ENCODE measurements at regions not wholly inside any gene's neighbourhood (a gene's known extent, or its start where the extent isn't known, plus 50 kb on each side); places are given as distances from the start of the nearest gene placed in this dataset.

DNA sequence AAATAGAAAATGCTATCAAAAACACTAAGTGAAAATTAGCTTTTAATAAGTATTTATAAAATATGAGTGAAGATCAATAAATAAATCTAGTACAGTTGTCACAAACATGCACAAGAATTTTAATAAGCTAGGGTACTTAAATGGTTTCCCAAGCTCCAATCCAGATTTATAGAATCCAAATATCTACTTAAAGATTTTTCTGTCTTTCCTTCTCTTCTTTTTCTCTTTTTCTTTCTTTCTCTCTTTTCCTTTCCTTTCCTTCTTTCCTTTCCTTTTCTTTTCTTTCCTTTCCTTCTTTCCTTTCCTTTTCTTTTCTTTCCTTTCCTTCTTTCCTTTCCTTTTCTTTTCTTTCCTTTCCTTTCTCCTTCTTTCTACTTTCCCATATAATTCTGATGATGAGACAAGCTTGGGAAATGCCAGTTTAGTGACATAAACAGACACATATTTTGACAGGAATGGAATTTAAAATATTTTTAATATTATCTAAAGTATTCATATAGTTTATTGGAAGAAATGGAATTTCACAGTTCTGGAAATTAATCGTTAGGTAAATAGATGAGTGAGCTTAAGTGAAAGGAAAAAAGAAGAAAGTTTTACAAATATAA, 832.8 kb downstream of the NR2F1-AS1 start:
- Histone ChIP-seq H3F3A (replicated peaks; ENCODE audit: low read depth) (no peaks in the 10 kb centered on the region), H3K79me2 (replicated peaks; ENCODE audit: insufficient read depth) (no peaks in the 10 kb centered on the region), H3K27ac (ENCODE audit: low read depth) (no peak overlapping the region), H3K27me3 (ENCODE audit: insufficient read depth) (no peaks in the 10 kb centered on the region), H3K4me3 (no peak overlapping the region), H2AFZ (no peak overlapping the region), H4K20me1 (replicated peaks; ENCODE audit: insufficient read depth) (no peaks in the 10 kb centered on the region), H3K36me3 (ENCODE audit: insufficient read depth) (no peaks in the 10 kb centered on the region), H3K4me2 (no peak overlapping the region), H3K9me2 (ENCODE audit: insufficient read depth) (no peaks in the 10 kb centered on the region), H3K4me1 (ENCODE audit: insufficient read depth) (no peaks in the 10 kb centered on the region)
- TF ChIP-seq POLR2AphosphoS5 (IDR thresholded peaks at IDR 0.05; ENCODE audit: low read depth) (no peak), STAT1 (IDR thresholded peaks at IDR 0.05; ENCODE audit: unreplicated experiment) (no peak), CREB1 (CRISPR knock-in tag; IDR thresholded peaks at IDR 0.05; ENCODE audit: low read depth) (no peak), NANOG (IDR thresholded peaks at IDR 0.05; ENCODE audit: borderline replicate concordance) (no peak), EZH2phosphoT487 (IDR thresholded peaks at IDR 0.05; ENCODE audit: unreplicated experiment) (no peak), ZNF114 (CRISPR knock-in tag; IDR thresholded peaks at IDR 0.05) (no peak), ZNF331 (CRISPR knock-in tag; IDR thresholded peaks at IDR 0.05; ENCODE audit: low read depth) (no peak), EZH2 (IDR thresholded peaks at IDR 0.05; ENCODE audit: low read depth, unreplicated experiment) (no peak), JUNB (IDR thresholded peaks at IDR 0.05; ENCODE audit: unreplicated experiment) (no peak)
- TF ChIP-seq, protein P1, sequence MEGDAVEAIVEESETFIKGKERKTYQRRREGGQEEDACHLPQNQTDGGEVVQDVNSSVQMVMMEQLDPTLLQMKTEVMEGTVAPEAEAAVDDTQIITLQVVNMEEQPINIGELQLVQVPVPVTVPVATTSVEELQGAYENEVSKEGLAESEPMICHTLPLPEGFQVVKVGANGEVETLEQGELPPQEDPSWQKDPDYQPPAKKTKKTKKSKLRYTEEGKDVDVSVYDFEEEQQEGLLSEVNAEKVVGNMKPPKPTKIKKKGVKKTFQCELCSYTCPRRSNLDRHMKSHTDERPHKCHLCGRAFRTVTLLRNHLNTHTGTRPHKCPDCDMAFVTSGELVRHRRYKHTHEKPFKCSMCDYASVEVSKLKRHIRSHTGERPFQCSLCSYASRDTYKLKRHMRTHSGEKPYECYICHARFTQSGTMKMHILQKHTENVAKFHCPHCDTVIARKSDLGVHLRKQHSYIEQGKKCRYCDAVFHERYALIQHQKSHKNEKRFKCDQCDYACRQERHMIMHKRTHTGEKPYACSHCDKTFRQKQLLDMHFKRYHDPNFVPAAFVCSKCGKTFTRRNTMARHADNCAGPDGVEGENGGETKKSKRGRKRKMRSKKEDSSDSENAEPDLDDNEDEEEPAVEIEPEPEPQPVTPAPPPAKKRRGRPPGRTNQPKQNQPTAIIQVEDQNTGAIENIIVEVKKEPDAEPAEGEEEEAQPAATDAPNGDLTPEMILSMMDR (conservative IDR thresholded peaks at IDR 0.05; ENCODE audit: low read depth in 2 of 2) = no peak
- TF ChIP-seq, protein P2, sequence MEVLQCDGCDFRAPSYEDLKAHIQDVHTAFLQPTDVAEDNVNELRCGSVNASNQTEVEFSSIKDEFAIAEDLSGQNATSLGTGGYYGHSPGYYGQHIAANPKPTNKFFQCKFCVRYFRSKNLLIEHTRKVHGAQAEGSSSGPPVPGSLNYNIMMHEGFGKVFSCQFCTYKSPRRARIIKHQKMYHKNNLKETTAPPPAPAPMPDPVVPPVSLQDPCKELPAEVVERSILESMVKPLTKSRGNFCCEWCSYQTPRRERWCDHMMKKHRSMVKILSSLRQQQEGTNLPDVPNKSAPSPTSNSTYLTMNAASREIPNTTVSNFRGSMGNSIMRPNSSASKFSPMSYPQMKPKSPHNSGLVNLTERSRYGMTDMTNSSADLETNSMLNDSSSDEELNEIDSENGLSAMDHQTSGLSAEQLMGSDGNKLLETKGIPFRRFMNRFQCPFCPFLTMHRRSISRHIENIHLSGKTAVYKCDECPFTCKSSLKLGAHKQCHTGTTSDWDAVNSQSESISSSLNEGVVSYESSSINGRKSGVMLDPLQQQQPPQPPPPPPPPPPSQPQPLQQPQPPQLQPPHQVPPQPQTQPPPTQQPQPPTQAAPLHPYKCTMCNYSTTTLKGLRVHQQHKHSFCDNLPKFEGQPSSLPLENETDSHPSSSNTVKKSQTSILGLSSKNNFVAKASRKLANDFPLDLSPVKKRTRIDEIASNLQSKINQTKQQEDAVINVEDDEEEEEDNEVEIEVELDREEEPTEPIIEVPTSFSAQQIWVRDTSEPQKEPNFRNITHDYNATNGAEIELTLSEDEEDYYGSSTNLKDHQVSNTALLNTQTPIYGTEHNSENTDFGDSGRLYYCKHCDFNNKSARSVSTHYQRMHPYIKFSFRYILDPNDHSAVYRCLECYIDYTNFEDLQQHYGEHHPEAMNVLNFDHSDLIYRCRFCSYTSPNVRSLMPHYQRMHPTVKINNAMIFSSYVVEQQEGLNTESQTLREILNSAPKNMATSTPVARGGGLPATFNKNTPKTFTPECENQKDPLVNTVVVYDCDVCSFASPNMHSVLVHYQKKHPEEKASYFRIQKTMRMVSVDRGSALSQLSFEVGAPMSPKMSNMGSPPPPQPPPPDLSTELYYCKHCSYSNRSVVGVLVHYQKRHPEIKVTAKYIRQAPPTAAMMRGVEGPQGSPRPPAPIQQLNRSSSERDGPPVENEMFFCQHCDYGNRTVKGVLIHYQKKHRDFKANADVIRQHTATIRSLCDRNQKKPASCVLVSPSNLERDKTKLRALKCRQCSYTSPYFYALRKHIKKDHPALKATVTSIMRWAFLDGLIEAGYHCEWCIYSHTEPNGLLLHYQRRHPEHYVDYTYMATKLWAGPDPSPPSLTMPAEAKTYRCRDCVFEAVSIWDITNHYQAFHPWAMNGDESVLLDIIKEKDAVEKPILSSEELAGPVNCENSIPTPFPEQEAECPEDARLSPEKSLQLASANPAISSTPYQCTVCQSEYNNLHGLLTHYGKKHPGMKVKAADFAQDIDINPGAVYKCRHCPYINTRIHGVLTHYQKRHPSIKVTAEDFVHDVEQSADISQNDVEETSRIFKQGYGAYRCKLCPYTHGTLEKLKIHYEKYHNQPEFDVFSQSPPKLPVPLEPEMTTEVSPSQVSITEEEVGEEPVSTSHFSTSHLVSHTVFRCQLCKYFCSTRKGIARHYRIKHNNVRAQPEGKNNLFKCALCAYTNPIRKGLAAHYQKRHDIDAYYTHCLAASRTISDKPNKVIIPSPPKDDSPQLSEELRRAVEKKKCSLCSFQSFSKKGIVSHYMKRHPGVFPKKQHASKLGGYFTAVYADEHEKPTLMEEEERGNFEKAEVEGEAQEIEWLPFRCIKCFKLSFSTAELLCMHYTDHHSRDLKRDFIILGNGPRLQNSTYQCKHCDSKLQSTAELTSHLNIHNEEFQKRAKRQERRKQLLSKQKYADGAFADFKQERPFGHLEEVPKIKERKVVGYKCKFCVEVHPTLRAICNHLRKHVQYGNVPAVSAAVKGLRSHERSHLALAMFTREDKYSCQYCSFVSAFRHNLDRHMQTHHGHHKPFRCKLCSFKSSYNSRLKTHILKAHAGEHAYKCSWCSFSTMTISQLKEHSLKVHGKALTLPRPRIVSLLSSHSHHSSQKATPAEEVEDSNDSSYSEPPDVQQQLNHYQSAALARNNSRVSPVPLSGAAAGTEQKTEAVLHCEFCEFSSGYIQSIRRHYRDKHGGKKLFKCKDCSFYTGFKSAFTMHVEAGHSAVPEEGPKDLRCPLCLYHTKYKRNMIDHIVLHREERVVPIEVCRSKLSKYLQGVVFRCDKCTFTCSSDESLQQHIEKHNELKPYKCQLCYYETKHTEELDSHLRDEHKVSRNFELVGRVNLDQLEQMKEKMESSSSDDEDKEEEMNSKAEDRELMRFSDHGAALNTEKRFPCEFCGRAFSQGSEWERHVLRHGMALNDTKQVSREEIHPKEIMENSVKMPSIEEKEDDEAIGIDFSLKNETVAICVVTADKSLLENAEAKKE (CRISPR knock-in tag; IDR thresholded peaks at IDR 0.05) = no peak
- TF ChIP-seq, protein P3, sequence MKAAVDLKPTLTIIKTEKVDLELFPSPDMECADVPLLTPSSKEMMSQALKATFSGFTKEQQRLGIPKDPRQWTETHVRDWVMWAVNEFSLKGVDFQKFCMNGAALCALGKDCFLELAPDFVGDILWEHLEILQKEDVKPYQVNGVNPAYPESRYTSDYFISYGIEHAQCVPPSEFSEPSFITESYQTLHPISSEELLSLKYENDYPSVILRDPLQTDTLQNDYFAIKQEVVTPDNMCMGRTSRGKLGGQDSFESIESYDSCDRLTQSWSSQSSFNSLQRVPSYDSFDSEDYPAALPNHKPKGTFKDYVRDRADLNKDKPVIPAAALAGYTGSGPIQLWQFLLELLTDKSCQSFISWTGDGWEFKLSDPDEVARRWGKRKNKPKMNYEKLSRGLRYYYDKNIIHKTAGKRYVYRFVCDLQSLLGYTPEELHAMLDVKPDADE (IDR thresholded peaks at IDR 0.05) = no peak
- TF ChIP-seq, protein P4, sequence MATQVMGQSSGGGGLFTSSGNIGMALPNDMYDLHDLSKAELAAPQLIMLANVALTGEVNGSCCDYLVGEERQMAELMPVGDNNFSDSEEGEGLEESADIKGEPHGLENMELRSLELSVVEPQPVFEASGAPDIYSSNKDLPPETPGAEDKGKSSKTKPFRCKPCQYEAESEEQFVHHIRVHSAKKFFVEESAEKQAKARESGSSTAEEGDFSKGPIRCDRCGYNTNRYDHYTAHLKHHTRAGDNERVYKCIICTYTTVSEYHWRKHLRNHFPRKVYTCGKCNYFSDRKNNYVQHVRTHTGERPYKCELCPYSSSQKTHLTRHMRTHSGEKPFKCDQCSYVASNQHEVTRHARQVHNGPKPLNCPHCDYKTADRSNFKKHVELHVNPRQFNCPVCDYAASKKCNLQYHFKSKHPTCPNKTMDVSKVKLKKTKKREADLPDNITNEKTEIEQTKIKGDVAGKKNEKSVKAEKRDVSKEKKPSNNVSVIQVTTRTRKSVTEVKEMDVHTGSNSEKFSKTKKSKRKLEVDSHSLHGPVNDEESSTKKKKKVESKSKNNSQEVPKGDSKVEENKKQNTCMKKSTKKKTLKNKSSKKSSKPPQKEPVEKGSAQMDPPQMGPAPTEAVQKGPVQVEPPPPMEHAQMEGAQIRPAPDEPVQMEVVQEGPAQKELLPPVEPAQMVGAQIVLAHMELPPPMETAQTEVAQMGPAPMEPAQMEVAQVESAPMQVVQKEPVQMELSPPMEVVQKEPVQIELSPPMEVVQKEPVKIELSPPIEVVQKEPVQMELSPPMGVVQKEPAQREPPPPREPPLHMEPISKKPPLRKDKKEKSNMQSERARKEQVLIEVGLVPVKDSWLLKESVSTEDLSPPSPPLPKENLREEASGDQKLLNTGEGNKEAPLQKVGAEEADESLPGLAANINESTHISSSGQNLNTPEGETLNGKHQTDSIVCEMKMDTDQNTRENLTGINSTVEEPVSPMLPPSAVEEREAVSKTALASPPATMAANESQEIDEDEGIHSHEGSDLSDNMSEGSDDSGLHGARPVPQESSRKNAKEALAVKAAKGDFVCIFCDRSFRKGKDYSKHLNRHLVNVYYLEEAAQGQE (IDR thresholded peaks at IDR 0.05; ENCODE audit: unreplicated experiment) = no peak
- DNase-seq (ENCODE audit: low spot score) (no peak), ATAC-seq (no peak)
- no peaks in the 10 kb centered on the region for H3K36me3 Mint-ChIP-seq (ENCODE audit: low read depth)
- no peak overlapping the region for H3K27ac Mint-ChIP-seq
- no peak overlapping the region for H3K4me3 Mint-ChIP-seq
- H3K27me3 Mint-ChIP-seq (ENCODE audit: insufficient read depth, low read depth, poor library complexity) = no peaks in the 10 kb centered on the region
- no peaks in the 10 kb centered on the region for H3K9me3 Mint-ChIP-seq
- H3K4me1 Mint-ChIP-seq = peaks cover 11% of the 10 kb centered on the region; the same call in 2 of the 3 replicates

Measured in GM23338 (cell line).